Activated CD8-positive, alpha-beta memory T cell treated with anti-CD3 and anti-CD28 coated beads for 4 hours (primary cell): ENCODE measurements at regions not wholly inside any gene's neighbourhood (a gene's known extent, or its start where the extent isn't known, plus 50 kb on each side); places are given as distances from the start of the nearest gene placed in this dataset.
"Not testable (repeated sequence)": the region's sequence is repeated elsewhere in the genome, so short reads cannot be mapped to it uniquely, and the experiment has no call there.

Source experiments
- DNase-seq, 2 donors: peaks; one replicate each; pipeline ENCODE4 v3.0.0-alpha.2; 2020; ENCODE audit warnings: low read depth in 2 of 2

DNA sequence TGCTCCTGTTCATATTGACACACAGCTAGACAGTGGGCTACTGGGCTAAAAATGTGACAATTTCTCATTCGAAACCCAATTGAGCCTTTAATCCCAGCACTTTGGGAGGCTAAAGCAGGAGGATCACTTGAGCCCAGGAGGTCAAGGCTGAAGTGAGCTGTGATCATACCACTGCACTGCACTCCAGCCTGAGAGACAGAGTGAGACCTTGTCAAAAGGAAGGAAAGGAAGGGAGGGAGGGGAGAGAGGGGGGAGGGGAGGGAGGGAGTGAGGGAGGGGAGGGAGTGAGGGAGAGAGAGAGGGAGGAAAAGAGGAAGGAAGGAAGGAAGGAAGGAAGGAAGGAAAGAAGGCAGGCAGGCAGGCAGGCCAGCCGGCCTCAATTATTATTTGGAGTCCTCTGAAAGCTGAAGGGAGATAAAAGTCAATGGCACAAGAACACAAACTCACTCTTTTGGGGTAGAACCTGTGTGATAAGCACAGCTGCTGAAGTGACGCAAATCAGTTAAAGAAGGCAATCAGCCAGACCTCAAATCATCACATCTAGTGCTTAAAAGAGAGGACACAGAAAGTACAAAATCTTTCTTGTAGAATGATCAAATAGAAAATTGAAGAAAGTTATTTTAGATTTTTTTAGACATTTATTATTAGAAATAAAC is 98.1 kb downstream of the CCDC71L start:
- DNase-seq: no peak

DNA sequence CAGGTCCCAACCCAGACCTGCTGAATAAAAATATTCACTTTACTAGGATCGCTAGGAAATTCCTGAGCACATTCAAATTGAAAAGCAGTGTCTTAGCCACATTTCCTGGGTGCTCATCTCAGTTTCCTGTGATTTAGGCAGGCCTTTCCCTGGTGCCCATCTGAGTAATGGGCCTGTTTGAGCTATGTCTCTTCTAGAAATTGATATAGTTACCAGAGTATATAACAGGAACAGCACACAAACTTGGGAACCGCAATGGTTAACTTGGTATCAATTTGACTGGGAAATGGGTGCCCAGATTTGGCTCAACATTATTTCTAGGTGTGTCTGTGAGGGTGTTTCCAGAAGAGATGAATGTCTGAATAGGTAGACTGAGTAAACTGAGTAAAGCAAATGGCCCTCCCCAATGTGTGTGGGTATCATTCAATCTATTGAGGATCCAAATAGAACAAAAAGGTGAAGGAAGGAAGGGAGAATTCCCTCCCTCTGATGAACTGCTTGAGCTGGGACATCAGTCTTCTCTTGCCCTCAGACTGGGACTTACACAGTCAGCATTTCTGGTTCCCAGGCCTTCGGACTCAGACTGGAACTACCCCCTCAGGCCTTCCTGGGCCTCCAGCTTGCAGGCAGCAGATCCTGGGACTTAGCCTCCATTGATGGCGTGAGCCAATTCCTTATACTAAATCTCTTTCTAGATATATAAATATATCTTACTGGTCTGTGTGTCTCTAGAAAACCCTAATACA is 99.1 kb downstream of the CCDC71L start:
- no peak for DNase-seq

DNA sequence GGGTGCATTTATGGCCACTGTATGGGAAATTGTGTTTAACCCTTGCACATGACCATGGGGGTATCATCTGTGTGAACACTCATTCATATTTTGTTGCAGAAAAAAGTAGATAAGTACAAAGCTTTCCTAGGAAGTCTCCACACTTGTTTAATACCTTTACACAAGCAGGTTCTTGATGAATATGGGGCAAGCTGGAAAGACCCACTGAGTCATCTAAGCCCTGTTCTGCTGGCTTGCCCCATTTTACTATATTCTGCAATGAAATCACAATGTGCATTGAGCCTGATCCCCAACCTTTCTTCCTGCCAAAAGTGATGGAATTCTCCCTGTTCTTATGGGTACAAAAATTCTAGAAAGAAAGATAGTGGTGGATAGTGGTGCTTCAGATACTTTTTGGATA is 99.8 kb downstream of the CCDC71L start:
- no peak for DNase-seq

DNA sequence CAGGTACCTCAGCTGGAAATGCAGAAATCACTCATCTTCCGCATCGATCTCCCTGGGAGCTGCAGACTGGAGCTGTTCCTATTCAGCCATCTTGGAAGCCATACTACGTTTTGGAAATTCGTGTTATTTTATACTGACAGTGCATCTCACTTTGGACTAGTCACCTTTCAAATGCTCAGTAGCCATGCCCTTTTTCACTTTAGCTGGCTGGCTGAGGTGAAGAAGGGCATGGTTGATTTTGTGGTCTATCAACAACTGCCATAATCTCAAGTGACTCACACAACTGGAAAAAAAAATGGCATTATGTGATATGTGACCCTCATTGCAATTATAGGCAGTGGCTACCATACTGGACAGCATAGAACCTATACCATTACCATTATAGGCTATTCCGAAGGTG is 100.5 kb downstream of the CCDC71L start:
- no peak for DNase-seq

DNA sequence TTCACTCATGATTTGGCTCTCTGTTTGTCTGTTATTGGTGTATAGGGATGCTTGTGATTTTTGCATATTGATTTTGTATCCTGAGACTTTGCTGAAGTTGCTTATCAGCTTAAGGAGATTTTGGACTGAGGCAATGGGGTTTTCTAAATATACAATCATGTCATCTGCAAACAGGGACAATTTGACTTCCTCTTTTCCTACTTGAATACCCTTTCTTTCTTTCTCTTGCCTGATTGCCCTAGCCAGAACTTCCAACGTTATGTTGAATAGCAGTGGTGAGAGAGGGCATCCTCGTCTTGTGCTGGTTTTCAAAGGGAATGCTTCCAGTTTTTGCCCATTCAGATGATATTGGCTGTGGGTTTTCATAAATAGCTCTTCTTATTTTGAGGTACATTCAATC is 104.7 kb downstream of the CCDC71L start:
- not testable (repeated sequence) for DNase-seq

DNA sequence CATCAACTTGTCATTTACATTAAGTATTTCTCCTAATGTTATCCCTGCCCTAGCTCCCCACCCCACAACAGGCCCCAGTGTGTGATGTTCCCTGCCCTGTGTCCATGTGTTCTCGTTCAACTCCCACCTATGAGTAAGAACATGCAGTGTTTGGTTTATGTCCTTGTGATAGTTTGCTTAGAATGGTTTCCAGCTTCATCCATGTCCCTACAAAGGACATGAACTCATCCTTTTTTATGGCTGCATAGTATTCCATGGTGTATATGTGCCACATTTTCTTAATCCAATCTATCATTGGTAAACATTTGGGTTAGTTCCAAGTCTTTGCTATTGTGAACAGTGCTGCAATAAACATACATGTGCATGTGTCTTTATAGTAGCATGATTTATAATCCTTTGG is 106.3 kb downstream of the CCDC71L start:
- DNase-seq: not testable (repeated sequence)

DNA sequence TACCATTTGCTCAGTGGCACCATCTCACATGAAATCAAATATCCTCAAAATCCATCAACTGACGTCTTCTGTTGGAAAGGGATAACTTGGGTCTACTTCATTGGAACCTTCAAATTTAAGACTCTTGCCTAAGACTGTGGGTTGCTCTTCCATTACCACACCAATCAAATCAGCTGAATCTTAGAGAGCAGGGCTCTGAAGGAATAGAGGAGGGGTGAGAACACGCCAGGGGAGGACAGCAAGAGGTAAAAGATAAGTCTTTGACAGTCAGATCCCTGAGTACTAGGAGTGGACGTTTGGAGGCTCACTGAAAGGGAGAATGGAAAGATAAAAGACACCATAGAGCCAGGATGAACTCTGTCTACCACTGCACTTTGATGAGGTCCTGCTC is 107.5 kb downstream of the CCDC71L start:
- DNase-seq: no peak

DNA sequence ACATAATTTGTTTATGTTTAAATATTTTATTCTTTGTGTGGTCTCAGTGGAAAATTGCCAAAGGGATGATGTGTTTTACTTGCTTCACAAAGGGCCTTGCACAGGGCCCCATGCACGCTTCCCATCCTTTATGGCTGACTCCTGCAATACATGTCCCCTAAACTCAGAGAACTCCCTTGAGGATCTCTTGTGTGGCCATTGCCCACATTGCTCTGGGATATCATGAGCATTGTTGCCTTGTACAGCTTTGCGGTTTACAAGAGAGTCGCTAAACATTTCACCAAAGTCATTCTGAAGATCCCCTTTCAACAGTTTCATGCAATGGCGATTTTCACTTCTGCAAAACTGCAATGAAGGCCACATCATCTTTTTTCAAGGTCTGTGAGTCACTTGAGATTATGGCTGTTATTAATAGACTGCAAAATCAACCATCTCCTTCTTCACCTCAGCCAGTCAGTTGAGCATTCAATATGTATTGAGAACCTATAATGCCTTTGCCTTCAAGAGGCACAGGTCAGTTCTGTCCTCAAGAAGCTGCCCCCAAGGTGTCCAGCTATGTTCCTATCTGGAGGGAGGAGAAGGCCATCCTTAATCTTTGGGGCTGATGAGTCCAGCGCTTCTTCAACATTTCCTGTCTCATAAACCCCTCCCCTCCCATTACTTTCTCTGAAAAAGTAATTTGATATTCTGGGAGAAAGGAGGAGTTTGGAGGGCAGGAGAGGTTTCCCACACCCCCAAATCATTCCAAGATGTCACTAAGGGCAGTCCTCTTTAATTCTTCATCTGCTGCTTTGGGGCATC is 108.1 kb downstream of the CCDC71L start:
- DNase-seq: no peak

DNA sequence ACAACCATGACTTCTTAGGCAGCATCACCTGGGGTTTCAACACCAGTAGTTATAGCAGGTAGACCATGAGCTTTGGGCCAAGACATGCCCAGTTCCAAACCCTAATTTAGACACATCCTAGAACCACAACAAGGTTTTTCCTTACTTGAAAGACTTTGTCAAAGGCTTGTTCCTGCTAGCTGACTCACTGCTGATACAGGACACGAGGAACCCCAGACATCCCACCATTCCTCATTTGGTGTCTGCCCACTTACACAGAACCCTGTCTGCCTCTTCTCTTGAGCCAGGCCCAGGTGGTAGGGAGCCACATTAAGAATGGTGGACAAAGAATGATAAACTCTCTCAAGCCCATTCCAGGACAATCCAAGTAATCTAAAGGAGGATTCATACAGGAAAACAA is 109.0 kb downstream of the CCDC71L start:
- DNase-seq: no peak

DNA sequence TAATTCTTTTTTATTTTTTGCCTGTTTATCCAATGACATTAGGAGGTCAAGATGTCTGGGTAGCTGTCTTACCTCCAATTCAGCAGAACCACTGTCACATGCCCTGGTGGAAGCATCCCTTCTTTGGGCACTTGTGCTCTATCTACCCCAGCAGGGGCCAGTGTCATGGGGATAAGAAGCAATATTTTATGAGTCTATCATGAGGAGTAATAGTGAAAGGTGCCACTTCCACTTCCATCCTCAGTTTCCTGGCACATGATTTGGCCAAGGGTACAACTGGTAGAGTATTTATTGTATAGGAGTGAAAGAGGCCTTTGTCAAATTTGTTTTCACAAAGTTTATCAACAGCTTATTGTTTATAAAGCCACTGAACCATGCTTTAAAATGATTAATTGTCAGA is 112.5 kb downstream of the CCDC71L start:
- DNase-seq: no peak

DNA sequence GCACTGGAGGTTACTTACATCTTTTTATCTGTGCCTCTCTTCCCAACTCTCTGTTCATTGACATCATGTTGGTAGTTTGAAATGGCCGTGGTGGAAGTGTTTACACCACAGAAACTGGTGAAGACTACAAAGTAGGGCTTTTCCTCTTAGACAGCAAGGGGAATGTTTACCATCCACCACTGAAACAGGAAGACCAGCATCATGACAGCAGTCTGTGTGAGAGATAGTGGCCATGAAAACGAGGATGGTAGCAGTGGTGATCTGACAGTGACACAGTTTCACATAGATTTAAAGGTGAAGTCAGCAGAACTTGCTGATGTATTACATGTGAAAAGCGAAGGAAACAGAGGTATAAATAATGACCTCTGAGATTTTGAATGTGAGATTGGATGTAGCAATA is 115.7 kb downstream of the CCDC71L start:
- DNase-seq: no peak

DNA sequence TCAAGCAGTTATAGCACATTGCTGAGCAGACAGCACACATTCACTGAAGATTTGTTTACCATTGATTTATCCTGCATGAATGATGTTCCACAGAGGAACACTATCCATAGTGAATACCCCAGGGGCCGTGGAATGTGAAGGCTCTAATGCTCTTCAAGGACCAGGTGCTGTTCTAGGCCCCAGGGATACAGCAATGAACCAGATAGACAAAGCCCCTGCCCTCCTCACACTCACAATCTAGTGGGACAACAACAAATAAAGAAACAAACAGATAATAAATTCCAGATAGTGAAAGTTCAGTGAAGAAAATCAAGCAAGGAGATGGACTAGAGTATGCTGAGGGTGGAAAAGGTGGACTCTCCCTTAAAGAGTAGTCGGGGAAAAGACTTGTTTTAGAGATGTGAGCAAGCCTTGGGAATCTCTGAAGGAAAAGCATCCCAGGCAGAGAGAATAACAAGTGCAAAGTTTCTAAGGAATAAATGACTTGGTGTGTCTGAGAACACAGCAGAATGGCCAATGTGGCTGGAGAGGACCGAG is 117.7 kb downstream of the CCDC71L start:
- DNase-seq: no peak

DNA sequence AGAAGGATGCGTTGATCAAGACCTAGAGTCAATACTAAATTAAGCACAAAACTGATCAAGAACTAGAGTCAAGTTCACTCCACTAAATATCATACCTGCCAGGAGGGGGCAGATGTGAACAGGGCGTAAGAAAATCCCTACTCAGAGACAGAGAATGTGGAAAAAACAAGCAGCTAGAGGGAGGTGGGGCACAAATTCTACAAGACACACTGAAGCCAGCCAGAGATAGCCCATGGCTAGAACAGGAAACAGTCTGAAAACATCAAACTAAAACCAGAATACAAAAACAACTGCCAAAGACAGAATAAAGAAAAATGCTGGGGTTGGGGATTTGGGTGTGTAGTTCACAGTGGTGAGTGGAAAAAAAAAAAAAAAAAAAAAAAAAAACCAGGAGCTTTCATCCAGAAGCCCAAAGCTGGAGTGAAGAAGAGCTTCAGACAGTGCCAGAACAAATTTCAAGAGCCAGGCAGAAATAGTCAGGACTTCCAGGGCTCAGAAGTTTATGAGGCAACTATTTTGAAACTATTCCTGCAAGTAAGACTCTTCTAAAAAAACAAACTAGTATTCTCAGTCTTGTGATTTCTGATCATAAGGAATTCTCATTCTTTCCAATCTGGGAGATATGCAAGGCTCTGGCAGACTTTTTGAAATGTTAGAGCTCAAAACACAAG is 118.3 kb downstream of the CCDC71L start:
- peak in 1 of 2 donors; percentile 19 for DNase-seq

DNA sequence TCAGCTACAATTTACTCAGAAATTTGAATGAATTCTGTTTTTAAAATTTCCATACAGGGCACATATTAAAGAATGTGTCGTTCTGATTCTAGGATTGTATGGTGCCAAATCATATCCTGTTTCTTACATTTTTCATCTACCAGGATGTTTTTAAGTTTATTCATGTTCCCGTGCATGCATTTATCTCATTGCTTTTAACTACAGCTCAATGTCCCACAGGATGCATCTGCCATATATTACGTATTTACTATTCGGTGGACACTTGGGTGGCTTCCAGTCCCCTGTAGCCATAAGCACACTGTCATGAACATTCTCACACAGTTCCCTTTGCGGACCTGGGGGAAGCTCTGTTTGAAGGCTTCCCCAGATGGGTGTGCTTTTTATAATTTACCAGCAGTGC is 122.3 kb downstream of the CCDC71L start:
- no peak for DNase-seq

DNA sequence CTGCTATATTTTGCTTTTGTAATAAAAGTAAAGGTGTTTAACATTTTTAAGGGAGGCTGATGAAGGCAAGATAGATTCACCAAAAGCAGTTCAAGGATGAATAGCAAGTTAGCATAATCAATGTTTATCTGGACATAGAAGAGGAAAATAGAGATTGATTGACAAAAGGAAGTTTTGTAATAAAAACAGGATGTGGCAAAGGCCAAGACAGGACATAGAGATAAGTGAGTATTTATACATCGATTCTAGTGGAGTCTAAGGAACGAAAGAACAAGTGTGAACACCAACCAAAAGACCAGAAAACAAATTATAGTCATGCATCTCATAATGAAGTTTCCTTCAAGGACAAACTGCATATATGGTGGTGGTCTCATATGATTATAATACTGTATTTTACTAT is 123.8 kb downstream of the CCDC71L start:
- DNase-seq: no peak

DNA sequence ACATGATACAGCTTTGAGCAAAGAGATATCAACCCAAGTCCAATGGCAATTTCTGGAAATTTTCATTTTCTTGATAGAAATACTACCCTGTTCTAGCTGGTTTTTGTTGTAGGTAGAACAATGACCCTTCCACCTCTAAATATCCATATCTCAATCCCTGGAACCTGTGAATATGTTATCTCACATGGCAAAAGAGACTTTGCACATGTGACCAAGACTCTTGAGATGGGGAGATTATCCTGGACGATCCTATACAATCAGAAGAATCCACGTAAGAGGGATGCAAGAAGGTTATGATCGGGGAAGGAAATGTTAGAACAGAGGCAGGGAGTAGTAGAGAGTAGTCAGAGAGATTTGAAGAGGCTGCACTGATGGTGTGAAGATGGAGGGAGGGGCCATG is 124.9 kb downstream of the CCDC71L start:
- no peak for DNase-seq

DNA sequence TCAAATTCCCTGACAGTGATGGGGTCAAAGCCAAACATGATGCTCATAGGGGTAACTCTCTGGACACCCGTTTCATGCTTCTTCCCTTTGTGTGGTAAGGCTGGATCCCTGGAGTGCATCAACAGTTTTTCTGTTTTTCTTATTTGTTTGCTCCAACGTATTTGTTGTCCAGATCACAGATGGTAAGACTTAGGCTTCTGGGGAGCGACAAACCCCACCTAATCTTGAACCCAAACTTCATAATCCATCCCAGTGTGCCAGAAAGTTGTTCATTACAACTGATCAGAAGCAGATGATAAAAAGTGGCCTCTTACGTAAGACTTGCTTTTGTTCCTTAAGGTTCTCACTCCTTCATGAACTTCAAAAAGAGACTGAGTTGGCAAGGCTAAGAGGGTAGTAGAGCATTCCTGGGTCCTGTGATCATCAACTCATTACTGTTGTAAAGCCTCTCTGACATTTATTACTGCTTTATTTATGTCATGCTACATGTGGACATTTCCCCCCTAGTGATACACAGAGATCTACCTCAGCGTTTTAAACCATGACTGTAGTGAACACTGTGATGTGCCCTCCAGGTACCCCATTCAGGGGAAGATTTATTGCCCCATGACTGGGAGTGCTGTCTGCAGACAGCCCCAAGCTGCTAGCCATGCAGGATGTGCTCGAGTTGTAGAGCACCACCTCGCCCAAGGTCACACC is 125.6 kb downstream of the CCDC71L start:
- DNase-seq: no peak

DNA sequence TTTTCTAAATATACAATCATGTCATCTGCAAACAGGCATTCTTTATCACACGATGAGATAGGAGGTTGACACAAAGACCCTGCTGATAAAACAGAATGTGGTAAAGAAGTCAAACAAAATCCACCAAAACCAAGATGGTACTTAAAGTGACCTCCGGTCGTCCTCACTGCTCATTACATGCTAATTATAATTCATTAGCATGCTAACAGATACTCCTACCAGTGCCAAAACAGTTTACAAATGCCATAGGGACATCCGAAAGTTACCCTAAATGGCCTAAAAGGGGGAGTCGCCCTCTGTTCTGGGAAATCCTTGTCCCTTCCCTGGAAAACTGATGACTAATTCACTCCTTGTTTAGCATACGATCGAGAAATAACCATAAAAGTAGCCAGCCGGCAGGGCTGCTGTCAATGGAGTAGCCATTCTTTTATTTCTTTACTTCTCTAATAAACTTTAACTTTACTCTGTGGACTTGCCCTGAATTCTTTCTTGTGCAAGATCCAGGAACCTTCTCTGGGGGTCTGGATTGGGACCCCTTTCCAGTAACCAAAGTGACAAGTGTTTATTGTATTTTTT is 126.6 kb downstream of the CCDC71L start:
- DNase-seq: no peak

DNA sequence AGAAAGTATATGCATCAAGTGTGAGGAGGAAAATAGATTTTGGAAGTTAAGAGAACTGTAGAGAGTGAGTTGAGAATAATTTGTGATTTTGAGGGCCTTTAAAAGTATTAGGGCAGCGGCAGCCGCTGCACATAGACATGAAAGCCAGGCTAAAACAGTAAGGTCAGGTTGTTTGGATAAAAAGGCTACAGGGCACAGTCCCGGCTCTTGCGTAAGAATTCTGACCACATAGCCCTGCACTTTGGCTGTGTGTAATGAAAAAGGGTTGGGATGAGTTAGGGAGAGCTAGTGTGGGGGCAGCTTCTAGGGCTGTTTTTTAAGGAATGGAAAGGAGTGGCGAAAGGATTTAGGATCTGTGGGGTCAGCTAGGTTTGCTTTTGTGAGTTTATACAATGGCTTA is 130.8 kb downstream of the CCDC71L start:
- not testable (repeated sequence) for DNase-seq

DNA sequence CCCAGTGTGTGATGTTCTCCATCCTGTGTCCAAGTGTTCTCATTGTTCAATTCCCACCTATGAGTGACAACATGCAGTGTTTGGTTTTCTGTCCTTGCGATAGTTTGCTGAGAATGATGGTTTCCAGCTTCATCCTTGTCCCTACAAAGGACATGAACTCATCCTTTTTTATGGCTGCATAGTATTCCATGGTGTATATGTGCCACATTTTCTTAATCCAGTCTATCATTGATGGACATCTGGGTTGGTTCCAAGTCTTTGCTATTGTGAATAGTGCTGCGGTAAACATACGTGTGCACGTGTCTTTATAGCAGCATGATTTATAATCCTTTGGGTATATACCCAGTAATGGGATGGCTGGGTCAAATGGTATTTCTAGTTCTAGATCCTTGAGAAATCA is 134.3 kb downstream of the CCDC71L start:
- not testable (repeated sequence) for DNase-seq

DNA sequence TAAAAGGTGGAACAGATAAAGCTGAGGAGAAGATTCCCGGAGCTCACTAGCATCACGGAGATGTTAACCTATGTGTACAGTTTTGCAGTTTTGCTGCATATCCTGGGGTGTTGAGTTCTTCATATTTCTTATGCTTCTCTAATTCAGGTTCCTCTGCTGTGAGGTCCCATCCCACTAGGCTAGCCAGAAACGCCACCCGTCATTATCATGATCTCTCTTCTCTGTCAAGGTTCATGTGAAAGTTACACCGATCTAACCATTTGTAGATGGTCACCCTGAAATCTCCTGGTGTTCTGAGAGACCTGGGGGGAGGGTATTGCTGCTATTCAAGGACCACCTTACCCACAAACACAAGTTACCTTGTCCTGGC is 136.3 kb downstream of the CCDC71L start:
- no peak for DNase-seq
